SK-N-SH treated with all-trans-retinoic acid at 6 μM for 48 hours (cell line): ENCODE measurements at regions not wholly inside any gene's neighbourhood (a gene's known extent, or its start where the extent isn't known, plus 50 kb on each side); places are given as distances from the start of the nearest gene placed in this dataset.

ENCODE experiments used
- ATAC-seq: fragments of 200-7000 bp; cut with Tn5 transposase; 3 replicates; pipeline ENCODE4 v1.9.1; 2020; ENCODE audit warnings: mild to moderate bottlenecking, moderate library complexity
- ARNTL ChIP-seq: fragments of 450-650 bp; formaldehyde crosslinking; IDR thresholded peaks from 2 replicates; pipeline ENCODE4 v1.5.0; 2020; ENCODE audit warnings: low read depth, mild to moderate bottlenecking, moderate library complexity, borderline replicate concordance
- BACH2 ChIP-seq: fragments of 250-450 bp; sonication (Bioruptor Pico); IDR thresholded peaks from 2 replicates; pipeline ENCODE4 v1.9.0; 2021; ENCODE audit warnings: mild to moderate bottlenecking, borderline replicate concordance
- CSDC2 ChIP-seq: fragments of 250-450 bp; sonication (Bioruptor Pico); IDR thresholded peaks from 2 replicates; pipeline ENCODE4 v1.5.0; 2020; ENCODE audit warnings: mild to moderate bottlenecking, moderate library complexity
- ESRRG ChIP-seq: fragments of 250-450 bp; sonication (Bioruptor Pico); IDR thresholded peaks from 2 replicates; pipeline ENCODE4 v1.6.1; 2021; ENCODE audit warnings: mild to moderate bottlenecking
- GLIS3 ChIP-seq: fragments of 250-450 bp; sonication (Bioruptor Pico); IDR thresholded peaks from 2 replicates; pipeline ENCODE4 v1.5.0; 2020; ENCODE audit warnings: mild to moderate bottlenecking, moderate library complexity
- ISL1 ChIP-seq: fragments of 250-450 bp; sonication (Bioruptor Pico); IDR thresholded peaks from 2 replicates; pipeline ENCODE4 v2.1.2; 2022; ENCODE audit warnings: mild to moderate bottlenecking, moderate library complexity
- OSR1 ChIP-seq: fragments of 250-450 bp; sonication (Bioruptor Pico); IDR thresholded peaks from 2 replicates; pipeline ENCODE4 v1.8.0; 2022; ENCODE audit warnings: moderate library complexity, mild to moderate bottlenecking, inconsistent platforms
- PPARA ChIP-seq: fragments of 250-450 bp; sonication (Bioruptor Pico); IDR thresholded peaks from 2 replicates; pipeline ENCODE4 v1.5.0; 2020; ENCODE audit warnings: mild to moderate bottlenecking, borderline replicate concordance
- RARB ChIP-seq: fragments of 250-450 bp; sonication (Bioruptor Pico); IDR thresholded peaks from 2 replicates; pipeline ENCODE4 v1.8.0; 2021; ENCODE audit warnings: mild to moderate bottlenecking, moderate library complexity
- SNAI2 ChIP-seq: fragments of 250-450 bp; sonication (Bioruptor Pico); IDR thresholded peaks from 2 replicates; pipeline ENCODE4 v1.5.0; 2020; ENCODE audit warnings: mild to moderate bottlenecking, moderate library complexity
- TOX ChIP-seq: fragments of 250-450 bp; sonication (Bioruptor Pico); IDR thresholded peaks from 2 replicates; pipeline ENCODE4 v1.8.0; 2021; ENCODE audit warnings: mild to moderate bottlenecking, moderate library complexity, borderline replicate concordance
- ZFP30 ChIP-seq: fragments of 450-650 bp; formaldehyde crosslinking; IDR thresholded peaks from 2 replicates; pipeline ENCODE4 v1.5.0; 2022; ENCODE audit warnings: mild to moderate bottlenecking, moderate library complexity
- ZNF70 ChIP-seq: fragments of 450-650 bp; formaldehyde crosslinking; IDR thresholded peaks from 2 replicates; pipeline ENCODE4 v1.5.0; 2020; ENCODE audit warnings: mild to moderate bottlenecking, moderate library complexity
- TF ChIP-seq, protein P1 (sequence below): fragments of 250-450 bp; sonication (Bioruptor Pico); IDR thresholded peaks from 2 replicates; pipeline ENCODE4 v1.5.1; 2021; ENCODE audit warnings: mild to moderate bottlenecking, moderate library complexity
- TF ChIP-seq, protein P2 (sequence below): fragments of 250-450 bp; sonication (Bioruptor Pico); IDR thresholded peaks from 2 replicates; pipeline ENCODE4 v1.5.1; 2020; ENCODE audit warnings: low read depth, mild to moderate bottlenecking, moderate library complexity
- TF ChIP-seq, protein P3 (sequence below): fragments of 250-450 bp; sonication (Bioruptor Pico); IDR thresholded peaks from 2 replicates; pipeline ENCODE4 v1.5.0; 2020; ENCODE audit warnings: mild to moderate bottlenecking, moderate library complexity
- TF ChIP-seq, protein P4 (sequence below): fragments of 250-450 bp; sonication (Bioruptor Pico); IDR thresholded peaks from 2 replicates; pipeline ENCODE4 v1.8.0; 2020; ENCODE audit warnings: mild to moderate bottlenecking, moderate library complexity, borderline replicate concordance

DNA sequence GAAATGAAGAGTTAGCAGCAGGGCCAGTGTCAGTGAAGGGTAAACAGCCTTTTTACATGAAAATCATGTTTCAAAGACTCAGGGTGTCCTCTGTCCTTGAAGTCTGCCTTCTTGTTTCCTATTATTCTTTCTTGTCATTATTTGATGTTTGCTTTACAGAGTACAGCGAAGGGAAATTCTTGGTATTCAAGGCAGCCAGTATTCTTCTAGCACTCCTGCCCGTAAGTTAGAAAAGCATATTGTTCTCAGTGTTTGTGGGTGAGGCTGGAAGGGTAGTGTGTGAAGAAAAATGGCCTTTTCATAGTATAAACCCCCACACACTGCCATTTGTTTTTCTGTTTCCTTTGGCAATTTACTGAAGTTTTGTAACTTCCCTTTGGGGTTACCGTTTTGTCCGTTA, 217.3 kb upstream of the NAV3 start (continued):
- no peak for TF ChIP-seq ZFP30 (CRISPR knock-in tag)
- TF ChIP-seq GLIS3 (CRISPR knock-in tag), result no peak
- TF ChIP-seq, protein P1, sequence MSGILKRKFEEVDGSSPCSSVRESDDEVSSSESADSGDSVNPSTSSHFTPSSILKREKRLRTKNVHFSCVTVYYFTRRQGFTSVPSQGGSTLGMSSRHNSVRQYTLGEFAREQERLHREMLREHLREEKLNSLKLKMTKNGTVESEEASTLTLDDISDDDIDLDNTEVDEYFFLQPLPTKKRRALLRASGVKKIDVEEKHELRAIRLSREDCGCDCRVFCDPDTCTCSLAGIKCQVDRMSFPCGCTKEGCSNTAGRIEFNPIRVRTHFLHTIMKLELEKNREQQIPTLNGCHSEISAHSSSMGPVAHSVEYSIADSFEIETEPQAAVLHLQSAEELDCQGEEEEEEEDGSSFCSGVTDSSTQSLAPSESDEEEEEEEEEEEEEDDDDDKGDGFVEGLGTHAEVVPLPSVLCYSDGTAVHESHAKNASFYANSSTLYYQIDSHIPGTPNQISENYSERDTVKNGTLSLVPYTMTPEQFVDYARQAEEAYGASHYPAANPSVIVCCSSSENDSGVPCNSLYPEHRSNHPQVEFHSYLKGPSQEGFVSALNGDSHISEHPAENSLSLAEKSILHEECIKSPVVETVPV, result no peak
- no peak for TF ChIP-seq OSR1 (CRISPR knock-in tag)
- TF ChIP-seq ZNF70 (CRISPR knock-in tag), result no peak
- no peak for TF ChIP-seq TOX (CRISPR knock-in tag)
- TF ChIP-seq ESRRG, result no peak

DNA sequence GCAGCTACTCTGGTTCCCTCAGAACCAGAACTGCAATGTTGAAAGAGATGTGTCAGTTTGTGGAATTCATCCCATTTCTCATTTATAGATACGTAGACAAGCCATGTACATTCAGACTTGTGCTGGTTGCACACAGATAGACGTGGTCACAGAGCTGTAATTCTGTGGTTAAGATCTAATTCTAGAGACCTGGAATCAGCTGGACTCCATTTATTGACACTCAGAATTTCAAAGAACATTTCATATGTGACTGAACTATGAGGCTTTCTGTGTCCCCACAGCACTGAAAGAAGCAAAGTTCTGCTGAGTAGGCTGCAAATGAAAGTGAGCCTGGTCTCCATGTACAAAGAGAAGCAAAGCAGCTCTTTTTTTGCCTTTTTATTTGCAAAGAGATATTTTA, 220.2 kb upstream of the NAV3 start:
- ATAC-seq, result peak; percentile 19

DNA sequence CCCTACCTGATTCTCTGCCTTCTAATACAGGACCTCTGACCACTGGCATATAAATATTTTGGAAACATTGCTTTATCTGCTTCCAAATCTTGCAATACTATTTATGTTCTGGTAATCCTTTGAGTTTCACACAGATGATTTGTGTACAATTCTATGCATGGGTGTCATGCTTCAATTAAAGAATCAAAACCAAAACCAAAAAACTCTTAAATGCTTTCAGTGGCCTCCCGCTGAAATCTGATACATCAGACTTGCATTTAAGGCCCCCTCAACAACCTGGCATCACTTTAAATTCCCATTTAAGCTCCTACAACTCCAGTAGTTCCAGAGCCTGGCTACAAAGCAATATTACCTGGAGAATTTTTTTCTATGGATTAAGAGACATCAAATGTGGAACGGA, 221.7 kb upstream of the NAV3 start:
- no peak; the same call in 2 of the 3 replicates for ATAC-seq
- TF ChIP-seq, protein P2, sequence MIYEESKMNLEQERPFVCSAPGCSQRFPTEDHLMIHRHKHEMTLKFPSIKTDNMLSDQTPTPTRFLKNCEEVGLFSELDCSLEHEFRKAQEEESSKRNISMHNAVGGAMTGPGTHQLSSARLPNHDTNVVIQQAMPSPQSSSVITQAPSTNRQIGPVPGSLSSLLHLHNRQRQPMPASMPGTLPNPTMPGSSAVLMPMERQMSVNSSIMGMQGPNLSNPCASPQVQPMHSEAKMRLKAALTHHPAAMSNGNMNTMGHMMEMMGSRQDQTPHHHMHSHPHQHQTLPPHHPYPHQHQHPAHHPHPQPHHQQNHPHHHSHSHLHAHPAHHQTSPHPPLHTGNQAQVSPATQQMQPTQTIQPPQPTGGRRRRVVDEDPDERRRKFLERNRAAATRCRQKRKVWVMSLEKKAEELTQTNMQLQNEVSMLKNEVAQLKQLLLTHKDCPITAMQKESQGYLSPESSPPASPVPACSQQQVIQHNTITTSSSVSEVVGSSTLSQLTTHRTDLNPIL, result no peak
- TF ChIP-seq BACH2 (CRISPR knock-in tag) (no peak), RARB (CRISPR knock-in tag) (no peak), OSR1 (CRISPR knock-in tag) (no peak), SNAI2 (CRISPR knock-in tag) (no peak), ESRRG (no peak), PPARA (CRISPR knock-in tag) (no peak), TOX (CRISPR knock-in tag) (no peak), ISL1 (CRISPR knock-in tag) (no peak)
- TF ChIP-seq, protein P3, sequence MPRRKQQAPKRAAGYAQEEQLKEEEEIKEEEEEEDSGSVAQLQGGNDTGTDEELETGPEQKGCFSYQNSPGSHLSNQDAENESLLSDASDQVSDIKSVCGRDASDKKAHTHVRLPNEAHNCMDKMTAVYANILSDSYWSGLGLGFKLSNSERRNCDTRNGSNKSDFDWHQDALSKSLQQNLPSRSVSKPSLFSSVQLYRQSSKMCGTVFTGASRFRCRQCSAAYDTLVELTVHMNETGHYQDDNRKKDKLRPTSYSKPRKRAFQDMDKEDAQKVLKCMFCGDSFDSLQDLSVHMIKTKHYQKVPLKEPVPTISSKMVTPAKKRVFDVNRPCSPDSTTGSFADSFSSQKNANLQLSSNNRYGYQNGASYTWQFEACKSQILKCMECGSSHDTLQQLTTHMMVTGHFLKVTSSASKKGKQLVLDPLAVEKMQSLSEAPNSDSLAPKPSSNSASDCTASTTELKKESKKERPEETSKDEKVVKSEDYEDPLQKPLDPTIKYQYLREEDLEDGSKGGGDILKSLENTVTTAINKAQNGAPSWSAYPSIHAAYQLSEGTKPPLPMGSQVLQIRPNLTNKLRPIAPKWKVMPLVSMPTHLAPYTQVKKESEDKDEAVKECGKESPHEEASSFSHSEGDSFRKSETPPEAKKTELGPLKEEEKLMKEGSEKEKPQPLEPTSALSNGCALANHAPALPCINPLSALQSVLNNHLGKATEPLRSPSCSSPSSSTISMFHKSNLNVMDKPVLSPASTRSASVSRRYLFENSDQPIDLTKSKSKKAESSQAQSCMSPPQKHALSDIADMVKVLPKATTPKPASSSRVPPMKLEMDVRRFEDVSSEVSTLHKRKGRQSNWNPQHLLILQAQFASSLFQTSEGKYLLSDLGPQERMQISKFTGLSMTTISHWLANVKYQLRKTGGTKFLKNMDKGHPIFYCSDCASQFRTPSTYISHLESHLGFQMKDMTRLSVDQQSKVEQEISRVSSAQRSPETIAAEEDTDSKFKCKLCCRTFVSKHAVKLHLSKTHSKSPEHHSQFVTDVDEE (CRISPR knock-in tag), result no peak
- TF ChIP-seq, protein P4, sequence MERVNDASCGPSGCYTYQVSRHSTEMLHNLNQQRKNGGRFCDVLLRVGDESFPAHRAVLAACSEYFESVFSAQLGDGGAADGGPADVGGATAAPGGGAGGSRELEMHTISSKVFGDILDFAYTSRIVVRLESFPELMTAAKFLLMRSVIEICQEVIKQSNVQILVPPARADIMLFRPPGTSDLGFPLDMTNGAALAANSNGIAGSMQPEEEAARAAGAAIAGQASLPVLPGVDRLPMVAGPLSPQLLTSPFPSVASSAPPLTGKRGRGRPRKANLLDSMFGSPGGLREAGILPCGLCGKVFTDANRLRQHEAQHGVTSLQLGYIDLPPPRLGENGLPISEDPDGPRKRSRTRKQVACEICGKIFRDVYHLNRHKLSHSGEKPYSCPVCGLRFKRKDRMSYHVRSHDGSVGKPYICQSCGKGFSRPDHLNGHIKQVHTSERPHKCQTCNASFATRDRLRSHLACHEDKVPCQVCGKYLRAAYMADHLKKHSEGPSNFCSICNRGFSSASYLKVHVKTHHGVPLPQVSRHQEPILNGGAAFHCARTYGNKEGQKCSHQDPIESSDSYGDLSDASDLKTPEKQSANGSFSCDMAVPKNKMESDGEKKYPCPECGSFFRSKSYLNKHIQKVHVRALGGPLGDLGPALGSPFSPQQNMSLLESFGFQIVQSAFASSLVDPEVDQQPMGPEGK (CRISPR knock-in tag), result no peak

More for the DNA sequence above, 220.2 kb upstream of the NAV3 start:
- TF ChIP-seq ZNF70 (CRISPR knock-in tag) (no peak), BACH2 (CRISPR knock-in tag) (no peak), CSDC2 (CRISPR knock-in tag) (no peak), RARB (CRISPR knock-in tag) (no peak), ARNTL (CRISPR knock-in tag) (no peak), ESRRG (no peak)
- TF ChIP-seq, protein P3 (CRISPR knock-in tag), result no peak
- TF ChIP-seq, protein P1, result no peak
